Kidney (tissue), 13 donors: ENCODE measurements at regions not wholly inside any gene's neighbourhood (a gene's known extent, or its start where the extent isn't known, plus 50 kb on each side); places are given as distances from the start of the nearest gene placed in this dataset.

Experiments used
- DNase-seq, 5 donors: peaks; one replicate each; pipeline ENCODE4 v3.0.0-alpha.2; 2013 to 2020
- FAIRE-seq: peaks from 2 replicates; lab custom pipeline; 2012; peaks lifted over from hg19 to GRCh38; lab: Jason Lieb, UNC
- H3K27ac ChIP-seq, 2 donors: one replicate each; pipeline ENCODE4 v1.7.0; 2013; ENCODE audit warnings: low read depth in 2 of 2, low read length in 2 of 2, inconsistent platforms in 1 of 2
- H3K27me3 ChIP-seq: one replicate; pipeline ENCODE4 v1.7.1; 2013; ENCODE audit warnings: low read length, inconsistent platforms; ENCODE audit not compliant: control insufficient read depth, insufficient read depth
- H3K36me3 ChIP-seq, 3 donors: one replicate each; pipeline versions ENCODE4 v1.7.0 to v1.7.1; 2013; ENCODE audit warnings: low read length in 3 of 3, control low read depth in 1 of 3, inconsistent platforms in 1 of 3; ENCODE audit not compliant: insufficient read depth in 3 of 3, control insufficient read depth in 2 of 3
- H3K4me1 ChIP-seq, 3 donors: one replicate each; pipeline versions ENCODE4 v1.7.0 to v1.7.1; 2013; ENCODE audit warnings: low read length in 3 of 3, inconsistent platforms in 1 of 3, low read depth in 1 of 3; ENCODE audit not compliant: control insufficient read depth in 2 of 3, insufficient read depth in 2 of 3
- H3K4me3 ChIP-seq, 3 donors: one replicate each; pipeline versions ENCODE4 v1.7.0 to v1.8.1; 2013; ENCODE audit warnings: low read length in 3 of 3, control low read depth in 1 of 3, inconsistent platforms in 1 of 3
- H3K9ac ChIP-seq, 3 donors: one replicate each; pipeline versions ENCODE4 v1.7.0 to v1.7.1; 2013; ENCODE audit warnings: low read length in 3 of 3, control low read depth in 1 of 3, inconsistent platforms in 1 of 3
- H3K9me3 ChIP-seq, 3 donors: one replicate each; pipeline versions ENCODE4 v1.7.0 to v1.7.1; 2013; ENCODE audit warnings: low read length in 3 of 3, control low read depth in 1 of 3, inconsistent platforms in 1 of 3; ENCODE audit not compliant: control insufficient read depth in 2 of 3, insufficient read depth in 1 of 3
- intact Hi-C: fragments of 100-400 bp; cut with DNase I; formaldehyde crosslinking; loops from one replicate; pipeline ENCODE4 v1.11.1; 2022
- TF ChIP-seq, protein P1 (sequence below): IDR thresholded peaks from 3 replicates; pipeline ENCODE4 v1.5.1; 2012; ENCODE audit warnings: mild to moderate bottlenecking, moderate library complexity, borderline replicate concordance; ENCODE audit not compliant: insufficient read depth; ENCODE audit errors: extremely low read depth
- donor health status: control.
- donor health status: control.
- donor health status: control.
- donor health status: control.
- donor health status: control.
- donor health status: DM: yes; HTN: yes; CAD: no.
- donor health status: Normal renal cell carcinoma (clear cell type).

DNA sequence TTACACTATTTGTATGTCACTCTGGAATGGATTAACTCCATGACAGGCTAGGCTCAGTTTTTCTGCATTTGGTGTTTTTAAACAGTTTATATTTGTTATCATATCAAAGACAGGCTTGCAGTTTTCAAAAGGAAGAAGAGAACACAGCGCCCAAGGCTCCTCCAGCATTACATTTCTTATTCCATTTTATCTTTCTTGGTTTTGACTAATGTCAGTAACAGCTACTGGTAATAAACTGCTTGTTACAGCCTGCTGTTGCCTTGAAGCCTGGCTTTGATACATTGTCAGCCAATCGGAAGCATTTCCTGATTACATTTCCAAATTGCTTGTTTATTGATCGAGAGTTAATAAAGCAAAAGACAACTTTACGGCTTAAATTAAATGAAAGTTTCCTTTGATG is 166.0 kb upstream of the MDFIC start:
- FAIRE-seq (no peak), DNase-seq (no peak)

DNA sequence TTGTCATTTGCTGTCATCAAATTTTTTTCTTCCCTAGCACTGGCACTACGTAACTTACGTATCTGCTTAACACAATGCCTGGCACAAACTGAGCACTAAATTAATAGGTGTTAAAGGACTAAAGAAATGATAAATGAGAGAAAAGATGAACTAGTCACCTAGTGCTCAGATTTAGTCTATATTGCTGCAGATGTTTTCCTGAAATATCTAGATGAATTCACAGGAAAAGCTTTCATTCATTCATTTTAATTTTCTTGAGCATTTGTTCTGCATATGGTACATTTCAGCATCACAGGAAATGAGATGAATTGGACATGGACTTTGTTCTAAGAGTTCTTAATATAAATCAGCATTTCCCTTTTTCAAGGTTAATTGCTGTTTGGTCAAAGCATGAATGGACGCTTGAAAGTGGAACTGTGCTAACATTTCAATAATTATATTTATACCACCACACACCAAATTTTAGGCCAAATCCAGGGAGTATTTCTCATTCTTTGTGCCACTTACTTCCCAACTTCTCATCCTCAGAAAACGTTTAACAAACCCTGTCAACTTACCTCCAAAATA is 163.2 kb upstream of the MDFIC start:
- Histone ChIP-seq H3K4me1 (no peaks in the 10 kb centered on the region), H3K4me3 (no peak overlapping the region), H3K9ac (no peak overlapping the region), H3K27me3 (no peaks in the 10 kb centered on the region), H3K36me3 (no peaks in the 10 kb centered on the region), H3K9me3 (no peaks in the 10 kb centered on the region), H3K27ac (no peak overlapping the region)
- DNase-seq (peak in 1 of 5 donors; percentile 1), FAIRE-seq (no peak)
- intact Hi-C loops = no loop called here
- TF ChIP-seq, protein P1, sequence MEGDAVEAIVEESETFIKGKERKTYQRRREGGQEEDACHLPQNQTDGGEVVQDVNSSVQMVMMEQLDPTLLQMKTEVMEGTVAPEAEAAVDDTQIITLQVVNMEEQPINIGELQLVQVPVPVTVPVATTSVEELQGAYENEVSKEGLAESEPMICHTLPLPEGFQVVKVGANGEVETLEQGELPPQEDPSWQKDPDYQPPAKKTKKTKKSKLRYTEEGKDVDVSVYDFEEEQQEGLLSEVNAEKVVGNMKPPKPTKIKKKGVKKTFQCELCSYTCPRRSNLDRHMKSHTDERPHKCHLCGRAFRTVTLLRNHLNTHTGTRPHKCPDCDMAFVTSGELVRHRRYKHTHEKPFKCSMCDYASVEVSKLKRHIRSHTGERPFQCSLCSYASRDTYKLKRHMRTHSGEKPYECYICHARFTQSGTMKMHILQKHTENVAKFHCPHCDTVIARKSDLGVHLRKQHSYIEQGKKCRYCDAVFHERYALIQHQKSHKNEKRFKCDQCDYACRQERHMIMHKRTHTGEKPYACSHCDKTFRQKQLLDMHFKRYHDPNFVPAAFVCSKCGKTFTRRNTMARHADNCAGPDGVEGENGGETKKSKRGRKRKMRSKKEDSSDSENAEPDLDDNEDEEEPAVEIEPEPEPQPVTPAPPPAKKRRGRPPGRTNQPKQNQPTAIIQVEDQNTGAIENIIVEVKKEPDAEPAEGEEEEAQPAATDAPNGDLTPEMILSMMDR = no peak

More for the DNA sequence above, 166.0 kb upstream of the MDFIC start:
- no peak overlapping the region for H3K9ac ChIP-seq
- TF ChIP-seq, protein P1 = no peak
- H3K4me1 ChIP-seq = no peaks in the 10 kb centered on the region
- no peak overlapping the region for H3K4me3 ChIP-seq
- no peaks in the 10 kb centered on the region for H3K27me3 ChIP-seq
- H3K36me3 ChIP-seq = no peaks in the 10 kb centered on the region
- intact Hi-C loops = no loop called here
- H3K27ac ChIP-seq = no peak overlapping the region
- no peaks in the 10 kb centered on the region for H3K9me3 ChIP-seq

DNA sequence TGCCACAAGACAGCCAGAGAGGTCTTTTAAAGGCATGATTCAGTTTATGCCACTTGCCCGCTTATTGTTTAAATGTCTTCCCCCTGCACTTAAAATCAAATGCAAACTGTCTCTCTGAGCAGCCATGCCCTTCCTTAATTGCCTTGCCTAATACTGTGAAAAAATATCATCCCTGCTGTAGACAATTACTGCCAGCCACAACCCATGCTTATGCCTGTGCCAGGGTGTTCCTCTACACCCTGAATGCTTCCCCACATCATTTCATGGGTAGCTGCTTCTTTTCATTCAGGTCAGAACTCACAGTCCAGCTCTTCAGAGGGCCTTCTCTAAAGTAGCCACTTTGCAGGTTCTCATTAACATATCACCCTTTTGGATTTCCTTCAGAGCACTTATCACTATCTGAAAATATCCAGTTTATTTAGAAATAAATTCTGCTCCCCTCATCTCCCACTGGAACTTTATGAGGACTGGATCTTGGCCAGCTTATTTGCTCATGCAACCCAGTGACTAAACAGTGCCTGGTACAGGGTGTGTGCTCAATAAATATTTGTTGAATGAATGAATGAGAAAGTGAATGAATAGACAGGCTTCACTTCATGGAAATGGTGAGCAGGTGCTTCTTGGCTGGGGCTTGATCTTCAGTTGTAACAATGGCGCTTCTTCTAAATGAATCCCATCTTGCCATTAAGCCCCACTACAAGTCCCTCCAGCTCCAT is 162.4 kb upstream of the MDFIC start:
- FAIRE-seq (no peak), DNase-seq (no peak)
- Histone ChIP-seq H3K4me3 (no peak overlapping the region), H3K27ac (no peak overlapping the region), H3K9me3 (no peaks in the 10 kb centered on the region), H3K27me3 (no peaks in the 10 kb centered on the region), H3K36me3 (no peaks in the 10 kb centered on the region), H3K9ac (no peak overlapping the region), H3K4me1 (no peaks in the 10 kb centered on the region)
- TF ChIP-seq, protein P1 = no peak
- intact Hi-C loops = no loop called here
